ENCODE measurements at regions not wholly inside any gene's neighbourhood (a gene's known extent, or its start where the extent isn't known, plus 50 kb on each side); places are given as distances from the start of the nearest gene placed in this dataset.
"Not testable (repeated sequence)": the region's sequence is repeated elsewhere in the genome, so short reads cannot be mapped to it uniquely, and the experiment has no call there.

- DNase-seq, result not testable (repeated sequence)
Measured at GRCh38 chr4:188977232-188977631, 838.0 kb downstream of the TRIML1 start.

GRCh38 chr4:188984518-188984917 lies 845.3 kb downstream of the TRIML1 start:
- DNase-seq, result no peak

GRCh38 chr4:188986271-188986689 lies 847.0 kb downstream of the TRIML1 start:
- DNase-seq, result no peak

- DNase-seq, result no peak
Measured at GRCh38 chr4:188987011-188987410, 847.8 kb downstream of the TRIML1 start.

GRCh38 chr4:188988131-188988530 lies 848.9 kb downstream of the TRIML1 start:
- DNase-seq, result no peak

- DNase-seq, result no peak
Measured at GRCh38 chr4:188989371-188989770, 850.1 kb downstream of the TRIML1 start.

GRCh38 chr4:188992706-188993105 lies 853.5 kb downstream of the TRIML1 start:
- no peak for DNase-seq

GRCh38 chr4:188993871-188994270 lies 854.6 kb downstream of the TRIML1 start:
- no peak for DNase-seq

- no peak for DNase-seq
Measured at GRCh38 chr4:189001283-189001970, 862.2 kb downstream of the TRIML1 start.

GRCh38 chr4:189001971-189002450 lies 862.8 kb downstream of the TRIML1 start:
- DNase-seq, result no peak

GRCh38 chr4:189002475-189002874 lies 863.2 kb downstream of the TRIML1 start:
- no peak for DNase-seq

GRCh38 chr4:189010452-189011217 lies 871.4 kb downstream of the TRIML1 start:
- not testable (repeated sequence) for DNase-seq

- no peak for DNase-seq
Measured at GRCh38 chr4:189021831-189022230, 882.6 kb downstream of the TRIML1 start.

- DNase-seq, result no peak
Measured at GRCh38 chr4:189022440-189023035, 883.3 kb downstream of the TRIML1 start.

- DNase-seq, result no peak
Measured at GRCh38 chr4:189029976-189030504, 890.8 kb downstream of the TRIML1 start.

GRCh38 chr4:189032606-189033338 lies 893.5 kb downstream of the TRIML1 start:
- no peak for DNase-seq

GRCh38 chr4:189033801-189034347 lies 894.6 kb downstream of the TRIML1 start:
- no peak for DNase-seq

- DNase-seq, result no peak
Measured at GRCh38 chr4:189035091-189035490, 895.9 kb downstream of the TRIML1 start.

- no peak for DNase-seq
Measured at GRCh38 chr4:189035654-189036053, 896.4 kb downstream of the TRIML1 start.

- no peak for DNase-seq
Measured at GRCh38 chr4:189036906-189037305, 897.7 kb downstream of the TRIML1 start.

GRCh38 chr4:189046642-189047041 lies 894.0 kb upstream of the FRG1 start:
- DNase-seq, result no peak

GRCh38 chr4:189048119-189048518 lies 892.6 kb upstream of the FRG1 start:
- DNase-seq, result no peak

GRCh38 chr4:189049682-189050081 lies 891.0 kb upstream of the FRG1 start:
- no peak for DNase-seq

All from stimulated activated CD4-positive, alpha-beta T cell treated with anti-CD3 and anti-CD28 coated beads, Interleukin-4, amount 100 ng/mL, for 24 hours (primary cell).